Stomach (tissue), 8 donors: ENCODE measurements at regions not wholly inside any gene's neighbourhood (a gene's known extent, or its start where the extent isn't known, plus 50 kb on each side); places are given as distances from the start of the nearest gene placed in this dataset.

Source experiments
- DNase-seq, 2 donors: peaks; one replicate each; pipeline versions ENCODE4 v3.0.0 to v3.0.0-alpha.2; 2013 to 2019
- H3K27ac ChIP-seq, 5 donors: fragments of 200-600 bp in 4 of 5; sonication (generic) in 4 of 5; one replicate each; pipeline ENCODE4 v1.5.1; 2013 to 2019; ENCODE audit warnings: mild to moderate bottlenecking in 1 of 5, moderate library complexity in 1 of 5
- H3K27me3 ChIP-seq, 3 donors: fragments of 200-600 bp; sonication (generic); one replicate each; pipeline ENCODE4 v1.5.1; 2017 to 2019; ENCODE audit warnings: mixed run types in 1 of 3
- H3K36me3 ChIP-seq, 4 donors: fragments of 200-600 bp; sonication (generic); 1 replicate in 3 of 4; 2 replicates in 1 of 4; pipeline ENCODE4 v1.5.1; 2016 to 2019
- H3K4me1 ChIP-seq, 4 donors: fragments of 200-600 bp; sonication (generic); one replicate each; pipeline ENCODE4 v1.5.1; 2016 to 2019
- H3K4me3 ChIP-seq, 4 donors: fragments of 200-600 bp; sonication (generic) in 3 of 4; one replicate each; pipeline ENCODE4 v1.5.1; 2016 to 2019; ENCODE audit warnings: mild to moderate bottlenecking in 1 of 4
- H3K9me3 ChIP-seq, 4 donors: fragments of 200-600 bp; sonication (generic); one replicate each; pipeline ENCODE4 v1.5.1; 2016 to 2019
- EP300 ChIP-seq: sonication (generic); formaldehyde crosslinking; IDR thresholded peaks from one replicate; pipeline ENCODE4 v1.6.1; 2017; ENCODE audit warnings: antibody characterized with exemption
- POLR2A ChIP-seq, 4 donors: fragments of 450-650 bp; IDR thresholded peaks; one replicate each; pipeline ENCODE4 v1.6.1; 2016; ENCODE audit warnings: antibody characterized with exemption in 4 of 4, control low read depth in 2 of 4, mild to moderate bottlenecking in 1 of 4, moderate library complexity in 1 of 4
- POLR2AphosphoS5 ChIP-seq, 3 donors: sonication (generic); formaldehyde crosslinking; IDR thresholded peaks; one replicate each; pipeline ENCODE4 v1.6.1; 2016; ENCODE audit warnings: antibody characterized with exemption in 3 of 3
- WGBS, 5 donors: extraction: QIAGEN DNeasy Blood & Tissue Kit in 3 of 5; methylation state at CpG; one replicate each; pipeline versions ENCODE4 v1.1.5 to v1.1.7; 2013 to 2018; 5-methylcytosine and 5-hydroxymethylcytosine counted together
- intact Hi-C: fragments of 100-400 bp; cut with DNase I; formaldehyde crosslinking; loops from one replicate; pipeline ENCODE4 v1.15.1; 2023; ENCODE audit warnings: low total_unique reads
- TF ChIP-seq, protein P1 (sequence below), 7 experiments: fragments of 450-650 bp in 4 of 7; fragments of 200-600 bp in 3 of 7; sonication (generic) in 3 of 7; IDR thresholded peaks; one replicate each; pipeline ENCODE4 v1.5.1; 2016 to 2019; ENCODE audit warnings: antibody characterized with exemption in 7 of 7, control low read depth in 2 of 7, mild to moderate bottlenecking in 1 of 7
- donor health status: healthy with polysubstance abuse.
- donor health status: Bipolar disorder and iron deficiency.
- donor health status: healthy.

DNA sequence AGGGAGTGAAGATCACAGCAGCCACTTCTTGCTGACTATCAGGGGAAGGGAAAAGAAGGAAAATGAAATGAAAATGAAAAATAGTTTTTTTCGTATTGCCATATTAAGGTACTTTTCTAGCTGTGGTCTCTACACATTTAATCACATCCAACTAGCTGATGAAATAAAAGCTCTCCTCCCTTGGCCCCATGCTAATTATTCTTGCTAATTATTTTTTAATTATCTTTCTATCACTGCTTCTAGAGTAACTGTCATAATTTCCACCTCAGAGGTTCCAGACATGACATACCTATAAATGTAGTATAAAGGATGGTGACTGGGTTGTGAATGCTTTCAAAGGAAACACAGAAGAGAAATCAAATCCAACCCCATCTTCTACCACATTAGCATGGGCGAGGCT is 334.1 kb upstream of the MAN1A1 start:
- Histone ChIP-seq H3K27me3 (no peaks in the 10 kb centered on the region), H3K4me3 (no peak overlapping the region), H3K9me3 (no peaks in the 10 kb centered on the region), H3K36me3 (no peaks in the 10 kb centered on the region), H3K27ac (no peak overlapping the region), H3K4me1 (no peaks in the 10 kb centered on the region)
- WGBS, 5 donors, result 83 to 93% (median 87%) methylated on average over 2 of the region's 2 CpGs
- no peak for DNase-seq
- intact Hi-C loops, result no loop called here
- TF ChIP-seq POLR2A (IDR thresholded peaks at IDR 0.05) (no peak), EP300 (no peak), POLR2AphosphoS5 (IDR thresholded peaks at IDR 0.05) (no peak)
- TF ChIP-seq, protein P1, sequence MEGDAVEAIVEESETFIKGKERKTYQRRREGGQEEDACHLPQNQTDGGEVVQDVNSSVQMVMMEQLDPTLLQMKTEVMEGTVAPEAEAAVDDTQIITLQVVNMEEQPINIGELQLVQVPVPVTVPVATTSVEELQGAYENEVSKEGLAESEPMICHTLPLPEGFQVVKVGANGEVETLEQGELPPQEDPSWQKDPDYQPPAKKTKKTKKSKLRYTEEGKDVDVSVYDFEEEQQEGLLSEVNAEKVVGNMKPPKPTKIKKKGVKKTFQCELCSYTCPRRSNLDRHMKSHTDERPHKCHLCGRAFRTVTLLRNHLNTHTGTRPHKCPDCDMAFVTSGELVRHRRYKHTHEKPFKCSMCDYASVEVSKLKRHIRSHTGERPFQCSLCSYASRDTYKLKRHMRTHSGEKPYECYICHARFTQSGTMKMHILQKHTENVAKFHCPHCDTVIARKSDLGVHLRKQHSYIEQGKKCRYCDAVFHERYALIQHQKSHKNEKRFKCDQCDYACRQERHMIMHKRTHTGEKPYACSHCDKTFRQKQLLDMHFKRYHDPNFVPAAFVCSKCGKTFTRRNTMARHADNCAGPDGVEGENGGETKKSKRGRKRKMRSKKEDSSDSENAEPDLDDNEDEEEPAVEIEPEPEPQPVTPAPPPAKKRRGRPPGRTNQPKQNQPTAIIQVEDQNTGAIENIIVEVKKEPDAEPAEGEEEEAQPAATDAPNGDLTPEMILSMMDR (IDR thresholded peaks at IDR 0.05), result no peak

DNA sequence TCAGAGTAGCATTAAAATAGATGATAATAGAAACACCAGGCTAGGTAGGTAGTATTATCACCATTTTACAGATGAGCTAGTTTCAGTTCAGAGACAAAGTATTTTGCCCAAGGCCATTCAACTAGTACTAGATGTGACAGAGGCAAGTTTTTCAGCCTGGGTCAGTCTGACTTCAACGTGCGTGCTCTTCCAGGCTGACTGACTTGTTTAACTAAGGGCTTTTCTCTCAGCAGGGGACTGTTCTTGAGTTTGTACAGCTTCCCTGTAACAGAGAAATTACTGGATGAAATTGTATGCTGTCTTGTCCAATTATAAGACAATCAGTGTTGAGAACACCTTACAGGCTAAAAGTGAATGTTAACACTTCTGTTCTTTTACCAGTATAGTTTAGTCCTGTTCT is 333.5 kb upstream of the MAN1A1 start:
- TF ChIP-seq POLR2AphosphoS5 (IDR thresholded peaks at IDR 0.05), result no peak
- intact Hi-C loops, result no loop called here
- Histone ChIP-seq H3K9me3 (no peaks in the 10 kb centered on the region), H3K4me3 (no peak overlapping the region), H3K27me3 (no peaks in the 10 kb centered on the region), H3K4me1 (no peaks in the 10 kb centered on the region), H3K36me3 (no peaks in the 10 kb centered on the region), H3K27ac (no peak overlapping the region)
- 60 to 79% (median 70%) methylated on average over 2 of the region's 2 CpGs for WGBS, 5 donors
- peak in 1 of 2 donors; percentile 8 for DNase-seq

DNA sequence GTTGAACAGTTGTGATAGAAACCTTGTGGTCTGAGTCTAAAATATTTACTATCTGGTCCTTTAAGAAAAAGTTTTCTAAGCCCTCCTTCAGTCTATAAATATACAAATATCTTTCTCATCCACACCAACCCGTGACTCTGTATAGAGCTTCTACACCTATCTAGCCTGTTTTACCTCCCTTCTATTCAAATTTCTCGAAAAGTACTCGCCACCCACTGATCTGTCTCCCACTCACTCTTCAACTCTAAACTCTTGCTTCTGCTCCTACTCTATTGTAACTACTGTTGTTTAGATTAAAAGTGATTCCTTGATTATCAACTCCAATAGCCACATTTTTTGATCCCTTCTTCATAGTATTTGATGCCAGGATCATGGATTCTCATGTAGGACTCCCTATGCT is 329.4 kb upstream of the MAN1A1 start:
- H3K4me3 ChIP-seq, result no peak overlapping the region
- WGBS, 5 donors, result 84 to 89% (median 86%) methylated on average over 3 of the region's 3 CpGs
- H3K27ac ChIP-seq, result no peak overlapping the region
- TF ChIP-seq EP300 (no peak), POLR2AphosphoS5 (IDR thresholded peaks at IDR 0.05) (no peak), POLR2A (IDR thresholded peaks at IDR 0.05) (no peak)
- TF ChIP-seq, protein P1 (IDR thresholded peaks at IDR 0.05), result no peak
- no peaks in the 10 kb centered on the region for H3K36me3 ChIP-seq
- H3K9me3 ChIP-seq, result no peaks in the 10 kb centered on the region
- DNase-seq, result no peak
- H3K27me3 ChIP-seq, result no peaks in the 10 kb centered on the region
- intact Hi-C loops, result no loop called here
- H3K4me1 ChIP-seq, result no peaks in the 10 kb centered on the region

DNA sequence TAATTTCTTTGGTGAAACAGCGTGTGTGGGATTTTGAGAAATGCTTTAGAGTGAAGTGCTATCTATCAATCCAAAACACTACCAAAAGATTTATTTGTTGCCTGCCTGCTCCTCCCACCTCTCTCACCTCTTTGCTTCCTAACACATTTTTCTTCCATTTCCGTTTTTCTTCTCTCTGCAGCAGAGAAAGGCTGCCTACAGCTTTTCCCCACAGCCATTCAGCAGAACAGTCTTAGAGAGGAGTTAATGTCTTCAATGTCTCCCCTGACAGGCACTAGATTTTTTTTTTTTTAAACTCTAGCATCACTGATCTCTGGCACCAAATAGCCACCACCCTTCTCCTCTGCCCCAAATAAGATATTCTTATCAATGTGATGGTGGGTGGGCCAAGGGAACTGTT is 327.8 kb upstream of the MAN1A1 start:
- H3K36me3 ChIP-seq, result no peaks in the 10 kb centered on the region
- no peaks in the 10 kb centered on the region for H3K9me3 ChIP-seq
- no peak overlapping the region for H3K4me3 ChIP-seq
- TF ChIP-seq, protein P1 (IDR thresholded peaks at IDR 0.05), result no peak
- no peak for TF ChIP-seq POLR2AphosphoS5 (IDR thresholded peaks at IDR 0.05)
- TF ChIP-seq POLR2A (IDR thresholded peaks at IDR 0.05), result no peak
- no peak for TF ChIP-seq EP300
- 62 to 78% (median 67%) methylated on average over 2 of the region's 2 CpGs for WGBS, 5 donors
- DNase-seq, result no peak
- H3K27ac ChIP-seq, result no peak overlapping the region
- no peaks in the 10 kb centered on the region for H3K4me1 ChIP-seq
- intact Hi-C loops, result no loop called here
- H3K27me3 ChIP-seq, result no peaks in the 10 kb centered on the region

DNA sequence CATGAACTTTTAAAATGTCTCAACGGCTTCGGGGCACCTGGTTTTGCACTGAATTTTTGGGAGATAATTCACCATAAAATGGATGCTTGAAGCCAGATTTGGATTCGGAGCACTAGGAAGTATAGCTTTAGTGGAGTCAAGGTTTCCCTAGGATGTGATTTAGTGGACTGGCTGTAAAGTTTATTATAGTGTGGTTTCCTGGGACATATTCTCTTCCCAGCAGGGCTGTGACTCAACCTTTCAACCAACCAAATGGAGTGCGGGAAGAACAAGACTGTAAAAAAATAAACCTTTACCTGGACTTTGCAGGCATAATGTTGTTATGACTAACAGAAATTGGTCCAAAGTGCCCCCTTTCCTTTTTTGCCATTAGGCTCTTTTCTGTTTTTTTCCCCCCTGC is 327.4 kb upstream of the MAN1A1 start:
- 83 to 92% (median 86%) methylated on average over 4 of the region's 4 CpGs for WGBS, 5 donors
- intact Hi-C loops, result no loop called here
- H3K4me1 ChIP-seq, result no peaks in the 10 kb centered on the region
- H3K9me3 ChIP-seq, result no peaks in the 10 kb centered on the region
- TF ChIP-seq POLR2AphosphoS5 (IDR thresholded peaks at IDR 0.05) (no peak), POLR2A (IDR thresholded peaks at IDR 0.05) (no peak), EP300 (no peak)
- TF ChIP-seq, protein P1 (IDR thresholded peaks at IDR 0.05), result no peak
- H3K27ac ChIP-seq, result no peak overlapping the region
- DNase-seq, result no peak
- no peaks in the 10 kb centered on the region for H3K36me3 ChIP-seq
- H3K27me3 ChIP-seq, result no peaks in the 10 kb centered on the region
- no peak overlapping the region for H3K4me3 ChIP-seq
